Endothelial cell of umbilical vein (primary cell): ENCODE measurements at regions not wholly inside any gene's neighbourhood (a gene's known extent, or its start where the extent isn't known, plus 50 kb on each side); places are given as distances from the start of the nearest gene placed in this dataset.

Experiments used
- BruUV-seq: library from RNA; stranded (reverse); fragments of 400-500 nt; replicated peaks from 2 replicates; lab custom pipeline; 2021; lab: Mats Ljungman, UMichigan
- CTCF ChIA-PET: fragments of 300-600, 350-600 bp; sonication (Branson Sonifier 250); formaldehyde crosslinking; loops from one replicate; lab custom pipeline; 2021; ENCODE audit warnings: antibody characterized with exemption, inconsistent platforms; lab: Charles Lee
- POLR2A ChIA-PET: fragments of 300-600, 350-600 bp; sonication (Branson Sonifier 250); formaldehyde crosslinking; loops from one replicate; lab custom pipeline; 2021; ENCODE audit warnings: antibody characterized with exemption, inconsistent platforms; lab: Charles Lee
- DNase-seq: peaks from one replicate; pipeline ENCODE4 v3.0.0-alpha.2; 2011; ENCODE audit warnings: low read depth, low spot score
- FAIRE-seq: peaks from 2 replicates; lab custom pipeline; 2011; peaks lifted over from hg19 to GRCh38; lab: Jason Lieb, UNC
- H2AFZ ChIP-seq: 2 replicates; pipeline ENCODE4 v1.6.0; 2012; ENCODE audit warnings: low read depth, low read length, control low read depth, inconsistent platforms
- H3K27ac ChIP-seq: 2 replicates; pipeline ENCODE4 v1.5.1; 2011; ENCODE audit warnings: low read depth, mild to moderate bottlenecking, control low read depth, low read length, moderate library complexity; ENCODE audit not compliant: insufficient read depth
- H3K27me3 ChIP-seq, 2 experiments: 2 replicates each; pipeline versions ENCODE4 v1.6.0 to v1.6.1; 2011; ENCODE audit warnings: low read length in 2 of 2, mixed read lengths in 1 of 2; ENCODE audit not compliant: control insufficient read depth in 2 of 2, insufficient read depth in 2 of 2
- H3K36me3 ChIP-seq, 2 experiments: 2 replicates in 1 of 2; 3 replicates in 1 of 2; pipeline ENCODE4 v1.5.1; 2011; ENCODE audit warnings: low read length in 2 of 2, mild to moderate bottlenecking in 1 of 2, moderate library complexity in 1 of 2; ENCODE audit not compliant: control insufficient read depth in 2 of 2, insufficient read depth in 2 of 2; ENCODE audit errors: extremely low read depth in 1 of 2
- H3K4me1 ChIP-seq: 3 replicates; pipeline ENCODE4 v1.5.1; 2011; ENCODE audit warnings: mild to moderate bottlenecking, low read length; ENCODE audit not compliant: control insufficient read depth, insufficient read depth; ENCODE audit errors: extremely low read depth
- H3K4me2 ChIP-seq: 2 replicates; pipeline ENCODE4 v1.6.1; 2011; ENCODE audit warnings: low read length, control low read depth, mixed read lengths; ENCODE audit not compliant: insufficient read depth
- H3K4me3 ChIP-seq, 3 experiments: fragments of 200-600 bp in 1 of 3; sonication (generic), shearing (Covaris generic) in 1 of 3; replicated peaks in 1 of 3; 2 replicates each; pipeline ENCODE4 v1.5.1; 2011 to 2016; ENCODE audit warnings: control low read depth in 3 of 3, low read length in 3 of 3, mild to moderate bottlenecking in 2 of 3, inconsistent platforms in 1 of 3, low read depth in 1 of 3, moderate library complexity in 1 of 3; ENCODE audit not compliant: insufficient read depth in 1 of 3
- H3K79me2 ChIP-seq: 2 replicates; pipeline ENCODE4 v1.6.0; 2012; ENCODE audit warnings: low read length, inconsistent platforms; ENCODE audit not compliant: control insufficient read depth, insufficient read depth
- H3K9ac ChIP-seq: replicated peaks from 2 replicates; pipeline ENCODE3; 2011; ENCODE audit warnings: low read length, control low read depth; ENCODE audit not compliant: insufficient read depth; ENCODE audit errors: extremely low read depth
- H3K9me1 ChIP-seq: replicated peaks from 3 replicates; pipeline ENCODE4 v1.6.0; 2011; ENCODE audit warnings: mild to moderate bottlenecking, low read length; ENCODE audit not compliant: control insufficient read depth, insufficient read depth; ENCODE audit errors: extremely low read depth
- H3K9me3 ChIP-seq: replicated peaks from 2 replicates; pipeline ENCODE4 v1.5.1; 2012; ENCODE audit warnings: low read length, inconsistent platforms; ENCODE audit not compliant: control insufficient read depth, insufficient read depth
- H4K20me1 ChIP-seq: replicated peaks from 2 replicates; pipeline ENCODE3; 2011; ENCODE audit warnings: mild to moderate bottlenecking, low read length; ENCODE audit not compliant: control insufficient read depth, insufficient read depth; ENCODE audit errors: extremely low read depth
- CTCF ChIP-seq, 2 donors: IDR thresholded peaks; 1 replicate in 1 of 2; 2 replicates in 1 of 2; pipeline ENCODE4 v1.5.1; 2011; ENCODE audit warnings: low read length in 2 of 2, mild to moderate bottlenecking in 2 of 2, moderate library complexity in 2 of 2, control low read depth in 1 of 2, inconsistent platforms in 1 of 2, low read depth in 1 of 2; ENCODE audit not compliant: insufficient read depth in 1 of 2; ENCODE audit errors: extremely low read depth in 1 of 2
- EZH2 ChIP-seq: IDR thresholded peaks from 2 replicates; pipeline ENCODE4 v1.6.1; 2012; ENCODE audit warnings: borderline replicate concordance, low read depth, mild to moderate bottlenecking, moderate library complexity, low read length, inconsistent platforms; ENCODE audit not compliant: severe bottlenecking
- FOS ChIP-seq: IDR thresholded peaks from 2 replicates; pipeline ENCODE4 v1.6.1; 2011; ENCODE audit warnings: mild to moderate bottlenecking, low read length, moderate library complexity, borderline replicate concordance; ENCODE audit not compliant: insufficient read depth
- GATA2 ChIP-seq: IDR thresholded peaks from 2 replicates; pipeline ENCODE4 v1.7.0; 2011; ENCODE audit warnings: low read depth, mild to moderate bottlenecking, moderate library complexity, mixed read lengths, low read length; ENCODE audit not compliant: insufficient read length, insufficient read depth
- JUN ChIP-seq: IDR thresholded peaks from 2 replicates; pipeline ENCODE4 v1.6.1; 2011; ENCODE audit warnings: borderline replicate concordance, low read depth; ENCODE audit not compliant: insufficient read length, insufficient read depth
- MAX ChIP-seq: IDR thresholded peaks from 2 replicates; pipeline ENCODE4 v1.6.1; 2011; ENCODE audit not compliant: insufficient read depth, insufficient read length
- MYC ChIP-seq: IDR thresholded peaks from one replicate; pipeline ENCODE4 v1.6.1; 2011; ENCODE audit warnings: mild to moderate bottlenecking, low read depth, low read length
- POLR2A ChIP-seq: IDR thresholded peaks from 2 replicates; pipeline ENCODE4 v1.6.1; 2012; ENCODE audit warnings: low read depth, mild to moderate bottlenecking, control low read depth, low read length
- POLR2AphosphoS5 ChIP-seq: IDR thresholded peaks from 2 replicates; pipeline ENCODE4 v1.6.1; 2012; ENCODE audit warnings: low read depth, mild to moderate bottlenecking, control low read depth, low read length, moderate library complexity; ENCODE audit not compliant: insufficient read depth
- dilution Hi-C: fragments of 300-500 bp; cut with MboI; formaldehyde crosslinking; loops from one replicate; pipeline ENCODE4 v1.15.0; 2019; ENCODE audit warnings: low sequenced_read_pairs; ENCODE audit not compliant: extremely low pct_ligation_motif_present
- intact Hi-C: fragments of 100-400 bp; cut with micrococcal nuclease; formaldehyde crosslinking; loops from one replicate; pipeline ENCODE4 v1.10.0; 2022

GRCh38 chr7:19333706-19334105 lies 188.5 kb upstream of the FERD3L start:
- H3K36me3 ChIP-seq = no peaks in the 10 kb centered on the region
- POLR2A ChIA-PET = no interaction called here
- BruUV-seq = no TSS peak

More at GRCh38 chr7:19333706-19334105, 188.5 kb upstream of the FERD3L start:
- Histone ChIP-seq H3K79me2 (no peaks in the 10 kb centered on the region), H3K4me3 (no peak overlapping the region), H3K9me3 (no peaks in the 10 kb centered on the region), H2AFZ (no peak overlapping the region), H3K4me2 (no peak overlapping the region), H3K9ac (no peak overlapping the region), H3K4me1 (no peaks in the 10 kb centered on the region), H4K20me1 (no peaks in the 10 kb centered on the region), H3K27me3 (no peaks in the 10 kb centered on the region), H3K9me1 (no peaks in the 10 kb centered on the region), H3K27ac (no peak overlapping the region)
- no peak for TF ChIP-seq JUN
- TF ChIP-seq FOS = no peak
- TF ChIP-seq EZH2 = no peak
- no peak for TF ChIP-seq CTCF (IDR thresholded peaks at IDR 0.05; ENCODE audit: extremely low read depth in 1 of 2, insufficient read depth in 1 of 2, low read depth in 1 of 2, low read length in 2 of 2)
- no peak for TF ChIP-seq GATA2
- TF ChIP-seq MAX = no peak
- TF ChIP-seq MYC = no peak
- TF ChIP-seq POLR2A = no peak
- TF ChIP-seq POLR2AphosphoS5 = no peak
- dilution Hi-C loops (no loop called here), intact Hi-C loops (no loop called here)
- DNase-seq (no peak), FAIRE-seq (no peak)
- CTCF ChIA-PET = interaction anchor here (0.5 kb wide), 1 partner anchor 158 kb away, joined by 4 read pairs; no protein-coding TSS in a partner anchor
